HS-5 (cell line): ENCODE measurements at regions not wholly inside any gene's neighbourhood (a gene's known extent, or its start where the extent isn't known, plus 50 kb on each side); places are given as distances from the start of the nearest gene placed in this dataset.

Experiments
- DNase-seq: peaks from one replicate; pipeline ENCODE4 v3.0.0-alpha.2; 2012; ENCODE audit warnings: low read depth

DNA sequence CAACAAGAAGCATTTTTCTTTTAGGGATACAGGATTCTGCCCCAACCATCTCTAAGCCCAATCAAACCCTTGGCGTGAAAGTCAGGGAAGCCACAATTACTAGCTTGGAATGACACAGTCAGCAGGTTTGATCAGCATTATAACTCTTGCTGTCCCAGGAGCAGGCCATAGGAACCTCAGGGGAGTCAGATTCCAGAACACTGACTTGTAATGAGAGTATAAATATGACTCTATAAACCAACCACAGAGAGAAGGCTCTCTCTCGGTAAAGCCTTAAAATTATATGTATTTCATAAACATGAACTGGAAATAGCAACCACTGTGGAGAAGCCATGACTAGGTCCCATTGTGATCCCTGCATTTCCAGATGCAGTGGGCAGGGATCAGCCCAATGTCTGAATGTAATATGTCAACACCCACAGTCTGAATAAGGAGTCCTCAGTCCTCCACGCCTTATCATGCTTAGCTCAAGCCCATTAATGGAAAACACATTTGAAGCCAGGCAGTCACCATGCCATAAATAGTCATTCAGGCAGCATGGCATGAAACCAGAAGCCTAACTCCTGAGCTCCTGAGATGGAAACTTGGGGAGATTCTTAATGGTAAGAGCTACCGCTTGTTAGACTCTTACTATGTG lies 99.1 kb upstream of the MTNR1B start:
- DNase-seq, result no peak

DNA sequence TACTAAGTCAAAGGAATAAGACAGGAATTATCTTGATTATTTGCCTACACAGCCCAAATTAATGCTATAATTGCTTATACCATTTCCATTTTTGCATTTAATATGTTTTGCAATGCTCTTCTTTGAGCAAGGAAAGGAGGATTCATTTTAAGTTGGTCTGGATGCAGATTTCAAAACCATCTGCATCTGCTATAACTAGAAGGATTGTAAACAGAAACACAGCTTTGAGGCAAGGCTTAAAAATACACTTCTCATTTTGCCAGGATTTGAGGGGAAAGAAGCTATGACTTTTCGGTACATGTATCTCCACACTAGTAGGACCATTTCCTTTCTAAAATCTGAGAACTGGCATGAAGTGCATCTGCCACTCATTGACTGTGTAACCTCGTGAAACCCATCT lies 95.9 kb upstream of the MTNR1B start:
- DNase-seq, result no peak

DNA sequence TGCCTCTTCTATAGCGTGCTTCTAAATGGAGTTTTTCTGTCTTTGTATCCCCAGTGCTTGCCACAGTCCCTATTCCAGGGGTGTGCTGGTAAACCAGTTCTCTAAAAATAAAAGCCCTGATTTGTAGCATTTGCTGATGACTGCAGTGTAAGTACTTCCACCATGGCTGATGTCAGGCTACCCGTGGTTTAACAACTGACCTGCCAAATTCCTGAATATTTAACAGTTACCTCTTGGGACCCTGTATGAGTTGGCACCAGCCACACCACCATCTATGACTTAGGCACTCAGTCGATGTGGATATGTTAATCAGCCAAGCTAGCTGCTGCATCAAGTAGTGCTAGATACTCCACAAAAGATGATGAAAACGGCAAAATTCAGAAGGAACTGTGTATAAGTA lies 94.0 kb upstream of the MTNR1B start:
- no peak for DNase-seq

DNA sequence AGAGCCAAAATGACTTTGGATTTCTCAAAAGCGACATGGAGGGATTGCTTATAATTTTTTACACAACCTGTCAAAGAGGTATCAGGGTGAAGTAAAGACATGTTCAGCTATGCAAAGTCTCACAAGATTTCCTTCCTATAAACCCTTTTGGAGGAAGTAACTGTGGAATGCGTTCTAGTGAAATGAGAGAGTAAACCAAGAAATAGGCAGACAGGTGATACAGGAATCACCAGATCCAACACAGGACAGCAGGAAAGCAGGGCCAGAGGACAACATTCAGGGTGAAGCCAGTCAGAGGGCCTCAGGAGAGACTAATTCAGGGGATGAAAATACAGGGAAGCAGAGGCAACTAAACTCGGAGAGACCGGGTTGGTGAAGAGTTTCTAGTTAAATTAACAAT lies 90.4 kb upstream of the MTNR1B start:
- DNase-seq, result no peak

DNA sequence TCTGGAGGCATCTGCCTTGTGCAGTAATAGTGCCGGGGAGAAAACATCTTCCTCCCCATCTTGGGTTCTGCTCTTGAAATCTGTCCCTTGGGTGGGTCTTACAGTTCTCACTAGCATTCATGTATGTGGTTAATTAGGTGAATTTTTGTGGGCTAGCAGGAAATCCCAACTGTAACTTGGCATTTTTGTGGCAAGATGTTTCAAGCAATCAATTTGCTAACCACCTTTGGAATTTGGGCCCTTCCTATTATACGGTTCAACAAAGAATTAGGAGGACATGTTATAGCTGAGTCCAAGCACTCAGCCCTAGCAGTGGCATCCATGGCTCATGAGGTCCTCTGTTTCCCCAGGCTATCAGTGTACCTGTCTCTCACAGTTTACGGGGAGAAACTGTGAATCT lies 89.1 kb upstream of the MTNR1B start:
- peak; percentile 53 for DNase-seq

DNA sequence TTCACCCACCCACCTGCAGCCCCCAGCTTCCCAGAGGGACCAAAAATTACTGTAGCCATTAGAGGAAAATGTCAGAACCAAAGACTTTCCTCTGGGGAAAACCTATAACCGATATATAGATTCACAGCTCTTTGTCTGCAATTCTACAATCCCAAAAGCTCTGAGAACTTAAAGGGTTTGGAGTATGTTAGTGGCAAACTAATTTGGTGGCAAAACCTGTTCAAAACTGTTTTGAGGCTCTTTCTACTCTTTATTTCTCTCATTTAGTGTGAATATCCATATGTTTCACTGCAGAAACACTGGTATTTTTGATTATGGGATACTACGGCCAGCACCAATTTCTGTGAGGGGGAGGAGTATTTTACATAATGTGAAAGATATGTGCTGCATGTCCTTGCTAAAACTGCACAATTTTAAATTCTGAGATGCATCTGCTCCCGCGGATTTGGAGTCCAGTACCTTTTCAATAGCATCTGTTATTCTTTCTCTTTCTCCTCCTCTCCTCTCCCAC lies 87.5 kb upstream of the MTNR1B start:
- no peak for DNase-seq

DNA sequence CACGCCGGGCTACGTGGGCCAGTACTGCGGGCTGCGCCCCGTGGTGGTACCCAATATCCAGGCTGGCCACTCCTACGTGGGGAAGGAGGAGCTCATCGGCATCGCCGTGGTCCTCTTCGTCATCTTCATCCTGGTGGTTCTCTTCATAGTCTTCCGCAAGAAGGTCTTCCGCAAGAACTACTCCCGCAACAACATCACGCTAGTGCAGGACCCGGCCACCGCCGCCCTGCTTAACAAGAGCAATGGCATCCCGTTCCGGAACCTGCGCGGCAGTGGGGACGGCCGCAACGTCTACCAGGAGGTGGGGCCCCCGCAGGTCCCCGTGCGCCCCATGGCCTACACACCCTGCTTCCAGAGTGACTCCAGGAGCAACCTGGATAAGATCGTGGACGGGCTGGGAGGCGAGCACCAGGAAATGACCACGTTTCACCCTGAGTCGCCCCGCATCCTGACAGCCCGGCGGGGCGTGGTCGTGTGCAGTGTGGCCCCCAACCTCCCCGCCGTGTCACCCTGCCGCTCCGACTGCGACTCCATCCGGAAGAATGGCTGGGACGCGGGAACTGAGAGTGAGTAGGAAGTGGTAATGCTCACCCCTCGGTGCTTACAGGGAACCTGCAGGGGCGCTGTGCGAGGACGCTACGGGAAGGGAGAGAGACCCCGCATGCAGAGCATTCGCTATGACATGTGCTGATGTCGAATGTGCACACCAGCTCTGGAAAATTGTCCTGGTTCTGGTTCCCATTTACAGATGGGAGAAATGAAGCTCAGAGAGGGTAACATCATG lies 86.4 kb upstream of the MTNR1B start:
- no peak for DNase-seq

DNA sequence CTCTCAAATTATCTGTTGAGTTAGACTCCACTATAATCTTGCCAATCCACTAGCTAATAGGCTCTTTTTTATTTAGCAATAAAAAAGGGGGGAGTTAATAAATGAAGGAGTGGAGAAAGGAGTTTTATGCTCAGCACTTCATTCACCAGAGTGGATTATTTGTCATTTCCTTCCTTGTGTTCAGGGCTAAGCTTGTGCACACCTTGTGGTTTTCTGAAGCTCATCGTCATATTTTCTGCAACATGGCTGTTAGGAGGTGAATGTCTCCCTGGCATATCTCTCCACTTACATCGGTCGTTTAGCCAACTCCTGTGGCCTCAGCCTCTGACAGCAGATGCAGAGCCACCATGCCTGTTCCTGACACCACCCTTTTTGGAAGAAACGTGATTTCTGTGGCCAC lies 83.9 kb upstream of the MTNR1B start:
- DNase-seq, result no peak

DNA sequence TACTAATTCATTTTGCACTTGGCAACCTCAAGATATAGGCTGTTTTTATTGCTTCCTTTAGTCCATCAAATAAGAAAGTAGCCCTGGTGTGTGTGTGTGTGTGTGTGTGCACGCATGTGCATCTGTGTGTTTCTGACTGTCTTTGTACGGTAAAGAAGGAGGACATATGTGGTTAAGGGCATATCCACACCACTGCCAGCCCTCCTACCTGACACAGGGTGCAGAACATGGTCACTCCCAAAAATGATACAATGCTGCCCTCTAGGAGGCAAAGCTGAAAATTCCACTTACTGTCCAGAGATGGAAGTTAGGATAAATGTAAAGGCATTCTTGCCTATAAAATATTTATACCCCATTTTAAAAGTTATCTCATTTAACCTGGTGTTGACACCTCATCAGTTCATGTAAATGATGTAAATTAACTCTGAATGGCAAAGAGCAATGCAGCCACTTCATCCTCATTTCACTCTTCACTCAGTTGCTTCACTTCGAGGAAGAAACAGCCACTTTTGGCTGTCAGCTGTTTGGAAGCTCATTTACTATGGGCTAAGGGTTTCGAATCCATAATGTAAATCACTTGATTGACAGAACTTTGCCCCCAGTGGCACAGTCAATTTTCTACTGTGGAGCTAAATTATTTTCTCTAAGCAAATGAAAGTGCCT lies 83.1 kb upstream of the MTNR1B start:
- no peak for DNase-seq

DNA sequence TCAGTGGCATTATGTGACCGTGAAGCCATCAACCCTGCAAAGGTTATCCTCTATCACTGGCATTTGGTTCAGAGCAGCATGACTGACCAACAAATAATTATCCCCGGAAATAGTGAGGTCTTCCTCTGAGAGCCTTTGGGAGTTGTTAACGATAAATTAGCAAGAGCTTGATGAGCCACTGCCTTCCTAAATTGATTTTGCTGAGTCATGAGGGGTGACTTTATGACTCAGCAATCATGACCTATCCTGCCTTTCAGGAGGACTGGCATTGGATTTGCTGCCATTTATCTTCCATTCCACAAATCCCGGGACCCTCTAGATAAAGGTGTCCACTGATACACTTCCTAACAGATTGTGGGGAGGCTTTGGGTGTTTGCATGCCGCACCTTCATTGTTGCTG lies 80.8 kb upstream of the MTNR1B start:
- DNase-seq, result no peak

DNA sequence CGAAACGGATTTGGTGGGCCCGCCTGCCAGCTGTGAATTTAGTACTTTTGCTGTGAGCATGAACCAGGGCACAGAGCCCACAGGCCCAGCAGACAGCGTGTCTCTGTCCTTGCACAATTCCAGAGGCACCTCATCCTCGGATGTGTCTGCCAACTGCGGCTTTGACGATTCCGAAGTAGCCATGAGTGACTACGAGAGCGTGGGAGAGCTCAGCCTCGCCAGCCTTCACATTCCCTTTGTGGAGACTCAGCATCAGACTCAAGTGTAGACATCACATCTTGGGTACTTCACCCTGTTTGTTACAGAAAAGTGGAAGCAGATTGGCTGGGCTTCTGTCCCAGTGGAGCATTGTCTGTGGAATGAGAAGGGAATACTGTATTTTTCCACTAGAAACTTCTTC lies 78.6 kb upstream of the MTNR1B start:
- DNase-seq, result no peak

DNA sequence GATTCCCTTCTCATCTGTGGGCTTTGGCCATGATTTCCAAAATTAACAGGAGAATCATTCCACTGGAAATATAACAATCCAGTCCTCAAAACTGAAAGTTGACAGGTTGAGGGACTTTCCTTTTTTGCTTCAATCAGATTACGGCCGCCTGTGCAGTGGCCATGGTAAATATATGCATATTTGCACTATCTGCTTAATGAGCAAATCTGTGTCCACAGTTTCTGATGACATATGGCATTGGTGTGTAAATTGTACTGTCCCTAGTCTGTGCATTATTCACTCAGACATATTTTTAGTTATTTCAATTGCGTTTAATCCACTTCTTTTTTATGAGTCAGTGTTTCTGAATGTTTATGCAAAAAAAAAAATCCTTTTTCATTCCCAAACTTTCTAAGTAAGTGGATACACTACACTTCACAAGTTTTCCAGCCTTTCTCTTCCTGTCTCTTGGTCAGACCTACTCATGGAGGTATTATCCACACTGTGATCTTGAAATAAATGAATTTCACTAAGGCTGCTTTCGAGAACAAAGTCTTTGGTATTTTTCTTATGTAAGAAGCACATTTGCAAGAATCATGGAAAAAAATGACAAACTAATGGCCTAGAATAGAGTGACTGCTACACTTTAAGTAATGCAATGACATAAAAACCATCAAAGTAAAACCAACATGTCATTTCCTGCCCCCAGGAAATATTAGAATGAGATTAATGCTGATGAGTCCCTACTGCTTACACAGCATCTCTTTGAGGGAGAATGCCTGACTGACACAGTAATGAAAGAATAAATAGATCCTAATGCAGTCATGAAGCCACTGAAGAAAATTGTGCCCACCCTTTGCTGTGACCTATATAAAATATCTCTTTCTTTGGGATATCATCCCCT lies 76.4 kb upstream of the MTNR1B start:
- no peak for DNase-seq

DNA sequence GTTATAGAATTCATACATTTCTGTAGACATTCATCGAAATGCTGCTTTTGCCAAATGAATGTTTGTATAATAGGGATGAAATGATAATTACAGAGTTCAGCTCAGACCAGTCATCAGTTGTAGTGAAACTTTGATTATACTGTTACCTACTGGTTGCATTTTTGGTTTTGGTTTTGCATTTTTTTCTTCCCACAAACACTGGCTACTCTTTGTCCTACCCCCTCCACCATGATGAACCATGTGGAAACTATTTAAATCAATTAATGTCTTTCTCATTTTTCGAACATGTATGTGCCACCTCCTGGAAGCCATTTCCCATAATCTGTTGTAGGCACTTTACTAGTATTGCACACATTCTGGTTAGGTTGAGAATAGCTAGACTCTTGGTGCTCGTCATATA lies 75.3 kb upstream of the MTNR1B start:
- no peak for DNase-seq

DNA sequence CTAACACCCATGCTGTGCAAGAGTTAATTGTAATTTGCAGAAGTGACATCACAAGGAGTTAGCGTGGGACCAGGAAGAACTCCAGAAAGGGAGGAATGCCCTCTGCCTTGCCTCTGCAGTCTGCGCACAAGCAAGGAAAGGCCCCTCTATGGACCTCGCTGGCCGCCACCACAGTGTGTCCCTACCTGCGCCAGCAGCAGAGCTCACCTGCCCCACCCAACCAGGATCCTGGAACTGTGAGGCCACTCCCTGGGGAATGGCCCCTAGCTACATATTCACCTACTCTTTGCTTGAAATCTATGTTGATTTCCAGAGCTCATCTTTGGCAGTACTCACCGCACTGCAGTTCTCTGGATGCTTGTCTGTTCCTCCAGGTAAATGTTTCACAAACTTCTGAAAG lies 72.0 kb upstream of the MTNR1B start:
- no peak for DNase-seq

DNA sequence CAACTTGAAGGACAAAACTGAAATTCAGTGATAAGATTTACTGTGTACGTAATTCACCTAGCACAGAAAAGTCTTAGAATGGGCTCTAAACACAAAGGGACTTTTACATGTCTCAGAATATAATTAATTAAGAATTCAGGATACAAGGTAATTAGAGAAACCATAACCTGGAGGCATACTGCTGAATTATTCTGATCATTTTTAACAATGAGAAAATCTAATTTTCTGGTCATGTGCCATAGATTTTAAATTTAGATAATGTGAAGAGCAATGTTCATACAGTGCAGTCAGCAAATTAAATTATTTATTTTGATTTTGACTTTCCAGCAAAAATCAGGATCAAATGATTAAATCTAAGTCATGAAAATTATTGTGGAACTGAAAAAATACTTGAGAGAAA lies 67.0 kb upstream of the MTNR1B start:
- no peak for DNase-seq

DNA sequence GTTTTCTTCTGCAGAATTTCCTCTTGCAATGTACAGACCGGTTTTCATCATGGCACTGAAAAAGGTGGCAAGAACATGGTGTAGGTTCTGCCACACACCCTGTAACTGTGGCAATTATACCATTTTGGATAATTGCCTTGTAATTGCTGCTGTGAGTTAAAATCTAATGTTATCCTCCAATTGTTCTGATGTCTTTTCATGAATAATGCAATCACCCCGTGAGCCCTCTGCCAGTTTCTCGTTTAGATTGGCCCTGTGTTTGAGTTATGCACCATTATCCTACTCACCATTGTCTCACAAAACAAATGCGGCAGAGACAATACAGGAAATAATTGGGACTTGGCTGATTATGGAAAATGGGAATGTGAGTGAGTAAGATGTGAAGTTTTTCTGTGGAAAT lies 61.8 kb upstream of the MTNR1B start:
- no peak for DNase-seq

DNA sequence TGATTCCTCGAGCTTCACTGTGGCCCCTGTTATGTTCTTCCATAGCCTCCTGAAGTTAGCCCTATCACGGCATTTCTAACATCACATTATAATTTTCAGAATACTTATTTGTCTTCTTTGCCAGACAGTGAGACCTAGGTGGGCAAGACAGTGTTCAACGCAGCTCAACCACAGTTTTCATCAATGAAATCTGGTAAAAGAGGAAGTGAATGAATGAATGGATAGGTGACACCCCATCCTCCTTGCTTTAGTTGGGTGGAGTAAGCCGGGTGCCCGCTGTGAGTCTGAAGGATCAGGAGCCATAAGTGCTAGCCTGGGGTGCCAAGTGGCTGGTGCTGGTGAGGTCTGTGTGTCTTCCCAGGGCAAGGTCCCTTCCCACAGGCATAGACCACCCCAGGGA lies 60.2 kb upstream of the MTNR1B start:
- DNase-seq, result no peak

DNA sequence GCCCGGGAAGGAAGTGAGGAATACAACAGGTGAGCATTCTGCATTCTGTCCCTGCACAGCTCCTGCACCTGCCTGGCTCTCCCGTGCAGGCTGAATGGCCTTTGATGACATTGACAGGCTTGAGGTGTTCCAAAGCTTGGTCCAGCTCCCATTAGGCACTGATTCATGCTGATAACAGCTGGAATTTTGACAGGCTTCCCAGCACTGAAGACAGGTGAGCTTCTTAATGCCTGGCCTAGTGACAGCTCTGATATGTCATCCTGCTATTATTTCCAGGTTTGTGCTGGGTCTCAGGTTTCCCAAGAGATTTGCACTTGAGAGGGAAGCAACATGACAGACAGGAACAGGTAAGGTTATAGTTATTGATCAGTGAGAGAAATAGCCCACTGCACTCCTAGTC lies 58.0 kb upstream of the MTNR1B start:
- no peak for DNase-seq

DNA sequence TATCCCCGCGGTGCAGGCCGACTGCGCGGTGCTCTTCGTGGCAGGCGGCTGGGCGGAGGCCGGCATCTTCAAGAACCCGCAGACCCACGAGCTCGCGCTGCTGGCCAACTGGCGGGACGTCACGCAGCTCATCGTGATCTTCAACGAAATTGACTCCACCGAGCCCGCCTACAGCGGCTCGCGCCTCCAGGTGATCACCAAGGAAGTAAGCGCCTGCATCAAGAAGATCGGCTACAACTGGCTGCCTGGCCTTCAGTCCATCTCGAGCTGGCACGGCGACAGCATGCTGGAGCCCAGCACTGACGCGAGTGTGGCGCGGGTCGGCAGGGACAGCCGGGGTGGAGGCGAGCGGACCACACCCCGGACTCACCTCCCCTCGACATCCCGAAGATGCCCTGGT lies 53.9 kb upstream of the MTNR1B start:
- no peak for DNase-seq

DNA sequence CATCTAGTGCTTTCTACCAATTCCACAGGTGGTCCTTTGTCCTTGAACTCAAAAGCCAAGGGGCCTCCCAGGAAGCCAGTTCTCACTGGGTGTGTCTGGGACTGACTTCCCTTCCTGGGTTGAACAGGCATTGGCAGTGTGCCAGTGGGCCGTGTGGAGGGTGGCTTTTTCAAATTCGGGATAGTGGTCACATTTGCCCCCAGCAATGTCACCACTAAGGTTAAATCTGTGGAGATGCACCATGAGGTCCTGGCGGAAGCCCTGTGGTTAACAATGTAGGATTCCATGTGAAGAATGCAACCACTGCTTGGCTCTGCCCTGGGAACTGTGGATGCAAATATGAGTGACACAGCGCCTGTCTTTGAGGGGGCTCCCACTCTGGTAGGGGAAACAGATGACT lies 53.2 kb upstream of the MTNR1B start:
- DNase-seq, result no peak

DNA sequence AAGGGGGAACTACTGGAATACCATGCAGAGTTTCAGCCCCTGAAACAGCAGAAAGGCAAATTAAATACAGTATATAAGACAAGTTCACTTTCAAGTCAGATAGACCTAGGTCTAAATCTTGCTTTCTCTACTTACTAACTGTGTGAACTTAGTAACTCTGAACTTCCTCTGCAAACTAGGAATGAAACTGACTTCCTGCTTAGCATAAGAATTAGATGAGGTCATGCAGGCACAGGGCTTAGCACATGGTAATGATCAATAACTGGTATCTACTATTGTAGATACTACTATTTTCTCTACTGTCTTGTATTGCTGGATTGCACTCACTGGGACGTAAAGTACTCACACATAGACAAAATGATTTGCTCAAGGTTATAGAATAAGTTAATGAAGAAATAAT lies 51.5 kb upstream of the MTNR1B start:
- DNase-seq, result no peak

DNA sequence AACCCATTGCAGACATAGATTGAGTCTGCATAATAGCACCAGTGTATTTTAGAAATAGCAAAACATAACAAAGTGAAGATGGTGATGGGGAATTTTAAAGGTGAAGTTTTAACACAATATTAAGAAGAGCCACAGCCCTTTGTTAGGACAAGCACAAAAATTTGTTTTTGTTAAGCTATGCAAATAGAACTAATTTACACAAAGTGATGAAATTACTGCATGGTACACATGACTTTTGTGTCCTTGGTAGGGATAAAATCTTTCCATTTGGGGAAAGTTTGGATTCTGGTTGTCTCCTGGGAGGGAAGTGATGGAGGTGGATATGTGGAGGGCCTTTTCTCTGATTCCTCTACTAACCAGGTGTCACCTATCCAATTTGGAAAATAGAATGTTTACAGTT lies 50.4 kb upstream of the MTNR1B start:
- no peak for DNase-seq
